ENCODE measurements at regions not wholly inside any gene's neighbourhood (a gene's known extent, or its start where the extent isn't known, plus 50 kb on each side); places are given as distances from the start of the nearest gene placed in this dataset.
A peak's percentile ranks its signal among the peaks of the same experiment; 100 is the strongest.

GRCh38 chr6:30821862-30822784, 62.2 kb upstream of the DDR1 start:
- TF ChIP-seq CTCF (conservative IDR thresholded peaks at IDR 0.05) (peak; percentile 84), ZFX (IDR thresholded peaks at IDR 0.05) (no peak)
